Peyer's patch (tissue), 4 donors: ENCODE measurements at regions not wholly inside any gene's neighbourhood (a gene's known extent, or its start where the extent isn't known, plus 50 kb on each side); places are given as distances from the start of the nearest gene placed in this dataset.
A peak's percentile ranks its signal among the peaks of the same experiment; 100 is the strongest.

Experiments
- DNase-seq, 3 donors: peaks; one replicate each; pipeline ENCODE4 v3.0.0-alpha.2; 2017 to 2019
- H3K27ac ChIP-seq, 4 donors: fragments of 200-600 bp; sonication (generic); one replicate each; pipeline ENCODE4 v1.5.1; 2016 to 2019
- H3K27me3 ChIP-seq, 2 donors: fragments of 200-600 bp; sonication (generic); one replicate each; pipeline ENCODE4 v1.5.1; 2019
- H3K36me3 ChIP-seq, 3 donors: fragments of 200-600 bp; sonication (generic); one replicate each; pipeline ENCODE4 v1.5.1; 2016 to 2019
- H3K4me1 ChIP-seq, 4 donors: fragments of 200-600 bp; sonication (generic); one replicate each; pipeline ENCODE4 v1.5.1; 2016 to 2019
- H3K4me3 ChIP-seq, 4 donors: fragments of 200-600 bp; sonication (generic); 1 replicate in 3 of 4; 2 replicates in 1 of 4; pipeline ENCODE4 v1.5.1; 2016 to 2019; ENCODE audit warnings: mild to moderate bottlenecking in 1 of 4
- H3K9me3 ChIP-seq, 4 donors: fragments of 200-600 bp; sonication (generic); one replicate each; pipeline ENCODE4 v1.5.1; 2016 to 2019; ENCODE audit warnings: mild to moderate bottlenecking in 1 of 4
- POLR2A ChIP-seq, 2 donors: fragments of 450-650 bp; IDR thresholded peaks; one replicate each; pipeline ENCODE4 v1.5.1; 2017; ENCODE audit warnings: antibody characterized with exemption in 2 of 2, mild to moderate bottlenecking in 2 of 2, moderate library complexity in 2 of 2
- TF ChIP-seq, protein P1 (sequence below), 6 experiments: fragments of 450-650 bp in 4 of 6; fragments of 200-600 bp in 2 of 6; sonication (generic) in 1 of 6; IDR thresholded peaks; one replicate each; pipeline ENCODE4 v1.5.1; 2017 to 2019; ENCODE audit warnings: antibody characterized with exemption in 6 of 6, mild to moderate bottlenecking in 3 of 6, moderate library complexity in 1 of 6

DNA sequence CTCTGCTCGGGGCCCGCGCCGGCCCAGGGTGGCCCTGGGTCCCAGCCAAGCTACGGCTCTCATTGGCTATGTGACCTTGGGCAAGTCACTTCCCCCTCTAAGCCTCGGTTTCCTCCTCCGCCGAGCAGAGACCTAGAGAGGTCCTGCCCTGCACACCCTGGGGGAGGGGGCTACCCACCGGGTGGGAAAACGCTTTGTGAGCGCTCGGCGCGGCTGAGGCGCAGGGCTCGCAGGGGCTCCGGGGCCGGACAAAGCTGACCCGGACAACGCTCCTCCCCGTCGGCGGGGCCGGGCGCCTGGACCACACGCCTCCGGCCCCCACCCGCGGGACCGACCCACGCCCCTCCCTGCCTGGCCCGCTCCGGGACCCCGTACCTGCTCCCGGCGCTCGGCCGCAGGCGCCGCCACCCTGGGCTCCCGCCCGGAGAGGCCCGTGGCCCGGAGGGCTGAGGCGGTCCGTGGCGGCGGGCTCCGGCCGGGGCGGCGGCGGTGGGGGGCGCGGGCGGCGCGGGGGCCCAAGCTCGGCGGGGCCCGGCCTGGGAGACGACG lies 85.7 kb upstream of the MELK start:
- H3K4me1 ChIP-seq, result peaks cover 0 to 30% (median 9%) of the 10 kb centered on the region in 4 donors
- peak overlapping the region; percentile 77 to 98 (median 87) for H3K4me3 ChIP-seq
- H3K9me3 ChIP-seq, result no peaks in the 10 kb centered on the region
- no peaks in the 10 kb centered on the region for H3K27me3 ChIP-seq
- TF ChIP-seq POLR2A (IDR thresholded peaks at IDR 0.05), result no peak
- TF ChIP-seq, protein P1, sequence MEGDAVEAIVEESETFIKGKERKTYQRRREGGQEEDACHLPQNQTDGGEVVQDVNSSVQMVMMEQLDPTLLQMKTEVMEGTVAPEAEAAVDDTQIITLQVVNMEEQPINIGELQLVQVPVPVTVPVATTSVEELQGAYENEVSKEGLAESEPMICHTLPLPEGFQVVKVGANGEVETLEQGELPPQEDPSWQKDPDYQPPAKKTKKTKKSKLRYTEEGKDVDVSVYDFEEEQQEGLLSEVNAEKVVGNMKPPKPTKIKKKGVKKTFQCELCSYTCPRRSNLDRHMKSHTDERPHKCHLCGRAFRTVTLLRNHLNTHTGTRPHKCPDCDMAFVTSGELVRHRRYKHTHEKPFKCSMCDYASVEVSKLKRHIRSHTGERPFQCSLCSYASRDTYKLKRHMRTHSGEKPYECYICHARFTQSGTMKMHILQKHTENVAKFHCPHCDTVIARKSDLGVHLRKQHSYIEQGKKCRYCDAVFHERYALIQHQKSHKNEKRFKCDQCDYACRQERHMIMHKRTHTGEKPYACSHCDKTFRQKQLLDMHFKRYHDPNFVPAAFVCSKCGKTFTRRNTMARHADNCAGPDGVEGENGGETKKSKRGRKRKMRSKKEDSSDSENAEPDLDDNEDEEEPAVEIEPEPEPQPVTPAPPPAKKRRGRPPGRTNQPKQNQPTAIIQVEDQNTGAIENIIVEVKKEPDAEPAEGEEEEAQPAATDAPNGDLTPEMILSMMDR (IDR thresholded peaks at IDR 0.05), result no peak
- H3K36me3 ChIP-seq, result no peaks in the 10 kb centered on the region
- peak; percentile 48 to 73 (median 71) for DNase-seq
- H3K27ac ChIP-seq, result peak overlapping the region; percentile 83 to 96 (median 92)

DNA sequence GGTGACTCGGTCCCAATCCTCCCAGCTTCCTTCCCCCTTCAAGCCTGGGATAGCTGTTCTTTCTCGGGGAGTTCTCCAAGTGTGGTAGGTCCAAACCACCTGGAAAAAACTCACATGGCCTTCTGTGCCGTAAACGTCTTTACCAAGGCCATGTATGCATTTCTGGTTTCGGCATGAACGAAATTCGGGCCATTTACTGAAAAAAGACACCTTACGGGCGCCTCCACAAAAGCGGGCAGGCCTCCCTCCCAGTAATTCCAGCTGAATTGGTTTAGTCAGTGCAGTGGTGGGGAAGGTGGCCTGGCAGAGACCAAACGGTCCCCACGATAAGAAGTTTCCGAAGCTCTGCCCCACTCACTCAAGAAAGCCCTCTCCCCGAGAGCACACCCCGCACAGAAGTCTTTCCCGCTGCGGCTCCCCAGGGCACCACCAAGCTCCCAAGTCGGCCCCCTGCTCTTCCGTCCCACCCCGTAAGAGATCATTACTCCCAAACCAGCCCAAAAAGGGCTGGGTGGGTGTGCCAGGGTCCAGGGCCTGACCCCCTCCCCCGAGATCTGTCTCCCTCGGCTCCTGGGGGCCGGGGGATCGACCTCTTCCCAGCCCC lies 86.3 kb upstream of the MELK start:
- Histone ChIP-seq H3K27ac (peak overlapping the region; percentile 83 to 96 (median 92)), H3K4me3 (peak overlapping the region; percentile 77 to 98 (median 87)), H3K4me1 (peaks cover 0 to 30% (median 9%) of the 10 kb centered on the region in 4 donors), H3K9me3 (no peaks in the 10 kb centered on the region), H3K27me3 (no peaks in the 10 kb centered on the region), H3K36me3 (no peaks in the 10 kb centered on the region)
- peak in 1 of 3 donors; percentile 56 for DNase-seq
- no peak for TF ChIP-seq POLR2A (IDR thresholded peaks at IDR 0.05)
- TF ChIP-seq, protein P1 (IDR thresholded peaks at IDR 0.05), result no peak

DNA sequence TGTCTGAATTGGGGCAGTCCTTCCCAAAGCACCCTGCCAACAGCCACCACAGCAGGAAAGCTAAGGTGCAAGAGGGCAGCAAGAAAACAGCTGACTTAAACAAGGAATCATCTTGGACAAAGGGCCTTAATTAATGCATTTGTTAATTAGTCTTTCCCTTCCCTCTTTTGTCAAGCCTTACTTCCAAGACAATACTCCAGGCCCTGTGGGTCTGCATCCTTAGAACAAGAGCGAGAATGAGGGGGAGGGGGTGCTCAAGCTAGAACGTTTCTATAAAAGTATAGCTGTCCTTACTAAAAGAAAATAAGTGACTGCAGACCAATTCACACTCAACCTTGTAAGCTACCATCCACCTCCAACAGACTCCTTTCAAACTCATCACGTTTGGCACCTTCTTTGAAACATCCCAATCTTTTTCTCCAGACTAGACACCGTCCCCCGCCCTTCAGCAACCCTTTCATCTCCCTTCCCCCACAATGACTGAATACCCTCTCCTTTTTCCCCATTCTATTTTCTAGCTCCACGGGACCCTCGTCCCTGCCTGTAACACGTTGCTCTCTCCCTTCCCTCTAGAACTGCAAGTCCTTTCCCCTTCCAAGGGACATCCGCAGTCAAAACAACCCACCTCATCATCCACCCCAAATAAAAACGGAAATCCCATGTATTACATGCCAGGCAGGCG lies 85.7 kb upstream of the RNF38 start:
- Histone ChIP-seq H3K27ac (peak overlapping the region; percentile 83 to 96 (median 92)), H3K4me1 (peaks cover 0 to 30% (median 9%) of the 10 kb centered on the region in 4 donors), H3K4me3 (peak overlapping the region; percentile 77 to 98 (median 87)), H3K9me3 (no peaks in the 10 kb centered on the region), H3K36me3 (no peaks in the 10 kb centered on the region), H3K27me3 (no peaks in the 10 kb centered on the region)
- no peak for TF ChIP-seq POLR2A (IDR thresholded peaks at IDR 0.05)
- peak in 1 of 3 donors; percentile 47 for DNase-seq

- H3K9me3 ChIP-seq, result no peaks in the 10 kb centered on the region
These were observed 84.1 kb upstream of the RNF38 start for GRCh38 chr9:36484124-36484523.

DNA sequence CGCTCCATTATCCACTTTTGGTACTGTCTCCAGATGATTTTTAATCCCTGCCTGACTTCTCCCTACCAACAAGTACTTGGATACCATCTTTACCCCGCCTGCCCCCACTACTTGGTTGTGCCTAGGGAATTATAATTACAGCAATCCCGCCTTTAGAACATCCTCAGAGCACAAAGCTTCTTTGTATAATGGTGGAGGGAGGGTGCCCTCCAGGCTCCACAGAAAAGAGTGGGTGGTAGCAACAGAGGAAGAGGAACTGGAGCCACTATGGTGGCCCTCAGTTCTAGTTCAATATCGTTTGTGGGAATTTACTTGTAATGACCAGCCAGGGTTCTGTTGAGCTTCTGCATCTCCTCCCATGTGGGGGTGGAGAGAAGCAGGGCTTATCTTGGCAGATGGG lies 79.0 kb upstream of the RNF38 start:
- no peak overlapping the region for H3K27ac ChIP-seq
- H3K36me3 ChIP-seq, result no peaks in the 10 kb centered on the region
- H3K4me1 ChIP-seq, result no peaks in the 10 kb centered on the region
- H3K27me3 ChIP-seq, result no peaks in the 10 kb centered on the region
- no peaks in the 10 kb centered on the region for H3K9me3 ChIP-seq
- DNase-seq, result no peak
- no peak overlapping the region for H3K4me3 ChIP-seq
- no peak for TF ChIP-seq POLR2A (IDR thresholded peaks at IDR 0.05)
- TF ChIP-seq, protein P1 (IDR thresholded peaks at IDR 0.05), result no peak

More at GRCh38 chr9:36484124-36484523, 84.1 kb upstream of the RNF38 start:
- no peak for DNase-seq
- Histone ChIP-seq H3K36me3 (no peaks in the 10 kb centered on the region), H3K27me3 (no peaks in the 10 kb centered on the region), H3K4me1 (peaks cover 0 to 27% (median 8%) of the 10 kb centered on the region in 4 donors), H3K4me3 (no peak overlapping the region), H3K27ac (no peak overlapping the region)
- TF ChIP-seq POLR2A (IDR thresholded peaks at IDR 0.05), result no peak
- TF ChIP-seq, protein P1 (IDR thresholded peaks at IDR 0.05), result no peak

DNA sequence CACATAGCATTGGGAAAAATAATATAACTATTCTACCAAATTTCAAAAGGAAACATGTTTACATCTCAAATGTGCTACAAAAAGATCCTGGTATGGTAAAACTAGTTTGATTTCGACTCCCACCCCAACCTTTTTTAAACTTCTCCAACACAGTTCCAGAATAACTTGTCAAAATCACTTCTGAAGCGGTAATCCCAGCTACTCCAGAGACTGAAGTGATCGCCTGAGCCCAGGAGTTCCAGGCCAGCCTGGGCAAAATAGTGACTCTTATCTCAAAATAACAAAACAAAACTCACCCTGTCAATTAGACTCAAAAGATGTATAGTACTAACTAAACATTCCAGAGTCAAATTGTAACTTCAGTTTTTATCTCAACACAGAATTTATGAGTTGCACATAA lies 71.3 kb upstream of the RNF38 start:
- peaks cover 0 to 17% (median 9%) of the 10 kb centered on the region in 4 donors for H3K4me1 ChIP-seq
- H3K4me3 ChIP-seq, result no peak overlapping the region
- no peak for DNase-seq
- H3K27ac ChIP-seq, result peak overlapping the region; percentile 63 to 87 (median 68)
- H3K27me3 ChIP-seq, result no peaks in the 10 kb centered on the region
- H3K36me3 ChIP-seq, result no peaks in the 10 kb centered on the region
- H3K9me3 ChIP-seq, result no peaks in the 10 kb centered on the region
- TF ChIP-seq, protein P1 (IDR thresholded peaks at IDR 0.05), result no peak
- TF ChIP-seq POLR2A (IDR thresholded peaks at IDR 0.05), result no peak
